Breast epithelium (tissue), 3 donors: ENCODE measurements at regions not wholly inside any gene's neighbourhood (a gene's known extent, or its start where the extent isn't known, plus 50 kb on each side); places are given as distances from the start of the nearest gene placed in this dataset.

ENCODE experiments used
- POLR2A ChIP-seq: fragments of 450-650 bp; IDR thresholded peaks from one replicate; pipeline ENCODE4 v1.6.1; 2016; ENCODE audit warnings: antibody characterized with exemption, mild to moderate bottlenecking, moderate library complexity
- POLR2AphosphoS5 ChIP-seq, 3 donors: sonication (generic); formaldehyde crosslinking; IDR thresholded peaks; one replicate each; pipeline ENCODE4 v1.6.1; 2017; ENCODE audit warnings: antibody characterized with exemption in 3 of 3

GRCh38 chr4:165754664-165755063 is 118.4 kb upstream of the TLL1 start:
- TF ChIP-seq POLR2AphosphoS5 (IDR thresholded peaks at IDR 0.05) (no peak), POLR2A (no peak)
